ENCODE measurements at regions not wholly inside any gene's neighbourhood (a gene's known extent, or its start where the extent isn't known, plus 50 kb on each side); places are given as distances from the start of the nearest gene placed in this dataset.

- ChIA-PET CTCF (no interaction called here), POLR2A (no interaction called here)
- intact Hi-C loops (cut with micrococcal nuclease; ENCODE audit: unreplicated experiment) = no loop called here
- Histone ChIP-seq H3K27me3 (replicated peaks; ENCODE audit: control insufficient read depth, insufficient read depth, low read length) (no peaks in the 10 kb centered on the region), H3K4me1 (no peaks in the 10 kb centered on the region), H3K4me3 (ENCODE audit: low read depth, low read length) (no peak overlapping the region), H3K9me3 (no peaks in the 10 kb centered on the region), H3K36me3 (ENCODE audit: control insufficient read depth, insufficient read depth, low read length) (no peaks in the 10 kb centered on the region)
- Mint-ChIP-seq H3K4me1 (ENCODE audit: low read depth, unreplicated experiment) (no peaks in the 10 kb centered on the region), H3K36me3 (ENCODE audit: insufficient read depth, unreplicated experiment) (no peaks in the 10 kb centered on the region), H3K27ac (ENCODE audit: unreplicated experiment) (no peak overlapping the region), H3K9me3 (ENCODE audit: unreplicated experiment) (no peaks in the 10 kb centered on the region), H3K27me3 (ENCODE audit: insufficient read depth, unreplicated experiment) (peaks cover 8% of the 10 kb centered on the region), H3K4me3 (ENCODE audit: unreplicated experiment) (no peak overlapping the region)
- DNase-seq = no peak
- no peak for TF ChIP-seq CTCF (IDR thresholded peaks at IDR 0.05; ENCODE audit: insufficient read depth in 1 of 2, low read depth in 1 of 2, low read length in 1 of 2, severe bottlenecking in 1 of 2, unreplicated experiment in 1 of 2)
- BruUV-seq (replicated peaks) = no TSS peak
Measured at GRCh38 chr2:107711941-107712340, 114.8 kb upstream of the RGPD4 start.

- H3K9me3 Mint-ChIP-seq (ENCODE audit: unreplicated experiment) = no peaks in the 10 kb centered on the region
- Histone ChIP-seq H3K4me1 (no peaks in the 10 kb centered on the region), H3K36me3 (ENCODE audit: control insufficient read depth, insufficient read depth, low read length) (no peaks in the 10 kb centered on the region), H3K27me3 (replicated peaks; ENCODE audit: control insufficient read depth, insufficient read depth, low read length) (no peaks in the 10 kb centered on the region), H3K4me3 (ENCODE audit: low read depth, low read length) (no peak overlapping the region), H3K9me3 (no peaks in the 10 kb centered on the region)
- no peaks in the 10 kb centered on the region for H3K4me1 Mint-ChIP-seq (ENCODE audit: low read depth, unreplicated experiment)
- no peak overlapping the region for H3K4me3 Mint-ChIP-seq (ENCODE audit: unreplicated experiment)
- peaks cover 8% of the 10 kb centered on the region for H3K27me3 Mint-ChIP-seq (ENCODE audit: insufficient read depth, unreplicated experiment)
- no peaks in the 10 kb centered on the region for H3K36me3 Mint-ChIP-seq (ENCODE audit: insufficient read depth, unreplicated experiment)
- ChIA-PET CTCF (no interaction called here), POLR2A (no interaction called here)
- no peak for TF ChIP-seq CTCF (IDR thresholded peaks at IDR 0.05; ENCODE audit: insufficient read depth in 1 of 2, low read depth in 1 of 2, low read length in 1 of 2, severe bottlenecking in 1 of 2, unreplicated experiment in 1 of 2)
- no peak overlapping the region for H3K27ac Mint-ChIP-seq (ENCODE audit: unreplicated experiment)
- no peak for DNase-seq
- BruUV-seq (replicated peaks) = no TSS peak
- intact Hi-C loops (cut with micrococcal nuclease; ENCODE audit: unreplicated experiment) = no loop called here
Measured at GRCh38 chr2:107712857-107713256, 113.8 kb upstream of the RGPD4 start.

GRCh38 chr2:107717661-107718060, 109.0 kb upstream of the RGPD4 start:
- no TSS peak for BruUV-seq (replicated peaks)
- H3K4me3 ChIP-seq (ENCODE audit: low read depth, low read length) = no peak overlapping the region
- H3K36me3 ChIP-seq (ENCODE audit: control insufficient read depth, insufficient read depth, low read length) = no peaks in the 10 kb centered on the region
- no peaks in the 10 kb centered on the region for H3K4me1 Mint-ChIP-seq (ENCODE audit: low read depth, unreplicated experiment)
- H3K4me3 Mint-ChIP-seq (ENCODE audit: unreplicated experiment) = no peak overlapping the region
- intact Hi-C loops (cut with micrococcal nuclease; ENCODE audit: unreplicated experiment) = no loop called here
- TF ChIP-seq CTCF (IDR thresholded peaks at IDR 0.05; ENCODE audit: insufficient read depth in 1 of 2, low read depth in 1 of 2, low read length in 1 of 2, severe bottlenecking in 1 of 2, unreplicated experiment in 1 of 2) = no peak
- H3K9me3 ChIP-seq = no peaks in the 10 kb centered on the region
- H3K36me3 Mint-ChIP-seq (ENCODE audit: insufficient read depth, unreplicated experiment) = no peaks in the 10 kb centered on the region
- no peaks in the 10 kb centered on the region for H3K9me3 Mint-ChIP-seq (ENCODE audit: unreplicated experiment)
- no peak overlapping the region for H3K27ac Mint-ChIP-seq (ENCODE audit: unreplicated experiment)
- ChIA-PET CTCF (no interaction called here), POLR2A (no interaction called here)
- peaks cover 7% of the 10 kb centered on the region for H3K27me3 Mint-ChIP-seq (ENCODE audit: insufficient read depth, unreplicated experiment)
- DNase-seq = no peak
- no peaks in the 10 kb centered on the region for H3K4me1 ChIP-seq
- H3K27me3 ChIP-seq (replicated peaks; ENCODE audit: control insufficient read depth, insufficient read depth, low read length) = no peaks in the 10 kb centered on the region
